HepG2 (cell line): ENCODE measurements at regions not wholly inside any gene's neighbourhood (a gene's known extent, or its start where the extent isn't known, plus 50 kb on each side); places are given as distances from the start of the nearest gene placed in this dataset.

Experiments
- ATAC-seq: fragments of 200-7000 bp; cut with Tn5 transposase; 3 replicates; pipeline ENCODE4 v1.9.1; 2020; ENCODE audit warnings: mild to moderate bottlenecking, moderate library complexity
- BruUV-seq: library from RNA; stranded (reverse); fragments of 400-500 nt; replicated peaks from 2 replicates; lab custom pipeline; 2021; lab: Mats Ljungman, UMichigan
- CTCF ChIA-PET: fragments of 300-600 bp; formaldehyde crosslinking; extraction: SDS; loops from one replicate; lab custom pipeline; 2021; ENCODE audit warnings: low total read pairs, inconsistent platforms, low intra/inter-chr PET ratio; lab: Yijun Ruan, JAX
- POLR2A ChIA-PET: fragments of 350-600 bp; sonication (Branson Sonifier 250); formaldehyde crosslinking; loops from one replicate; lab custom pipeline; 2020; ENCODE audit warnings: antibody characterized with exemption, inconsistent platforms; lab: Yijun Ruan, JAX
- DNase-seq: peaks from one replicate; pipeline ENCODE4 v3.0.0-alpha.2; 2015; ENCODE audit warnings: low spot score
- FAIRE-seq: peaks from 3 replicates; lab custom pipeline; 2011; peaks lifted over from hg19 to GRCh38; lab: Jason Lieb, UNC
- H2AFZ ChIP-seq: one replicate; pipeline ENCODE4 v1.6.1; 2011; ENCODE audit warnings: low read length, inconsistent platforms
- H3K27ac ChIP-seq: fragments of 300-600 bp; 3 replicates; pipeline ENCODE4 v1.8.0; 2011; ENCODE audit warnings: mixed run types, mild to moderate bottlenecking, mixed read lengths, low read length, inconsistent platforms; ENCODE audit not compliant: insufficient read depth; ENCODE audit errors: extremely low read length
- H3K27me3 ChIP-seq, 2 experiments: fragments of 200-600 bp in 1 of 2; 2 replicates in 1 of 2; 3 replicates in 1 of 2; pipeline versions ENCODE4 v1.6.0 to v1.8.0; 2011; ENCODE audit warnings: low read length in 2 of 2, mild to moderate bottlenecking in 2 of 2, moderate library complexity in 2 of 2, inconsistent platforms in 1 of 2; ENCODE audit not compliant: insufficient read depth in 2 of 2, control insufficient read depth in 1 of 2
- H3K36me3 ChIP-seq, 2 experiments: fragments of 200-600 bp in 1 of 2; replicated peaks in 1 of 2; 2 replicates in 1 of 2; 3 replicates in 1 of 2; pipeline versions ENCODE4 v1.5.1 to v1.8.0; 2011; ENCODE audit warnings: low read length in 2 of 2, inconsistent platforms in 1 of 2; ENCODE audit not compliant: insufficient read depth in 2 of 2, control insufficient read depth in 1 of 2
- H3K4me1 ChIP-seq: 2 replicates; pipeline ENCODE4 v1.5.1; 2012; ENCODE audit warnings: low read length, inconsistent platforms; ENCODE audit not compliant: insufficient read depth
- H3K4me2 ChIP-seq: 2 replicates; pipeline ENCODE4 v1.6.0; 2011; ENCODE audit warnings: low read depth, low read length, inconsistent platforms
- H3K4me3 ChIP-seq, 3 experiments: fragments of 200-600 bp in 1 of 3; sonication (generic), shearing (Covaris generic) in 1 of 3; replicated peaks in 1 of 3; 2 replicates each; pipeline ENCODE4 v1.5.1; 2011 to 2016; ENCODE audit warnings: low read length in 3 of 3, inconsistent platforms in 2 of 3, low read depth in 2 of 3, mild to moderate bottlenecking in 2 of 3, control low read depth in 1 of 3, mixed read lengths in 1 of 3; ENCODE audit not compliant: insufficient read depth in 1 of 3
- H3K79me2 ChIP-seq: one replicate; pipeline ENCODE4 v1.6.1; 2011; ENCODE audit warnings: low read length, inconsistent platforms; ENCODE audit not compliant: insufficient read depth
- H3K9ac ChIP-seq: 2 replicates; pipeline ENCODE4 v1.6.0; 2011; ENCODE audit warnings: mild to moderate bottlenecking, low read depth, low read length, inconsistent platforms; ENCODE audit not compliant: insufficient read depth
- H3K9me3 ChIP-seq: 2 replicates; pipeline ENCODE4 v1.5.1; 2012; ENCODE audit warnings: mild to moderate bottlenecking, low read length
- H4K20me1 ChIP-seq: 2 replicates; pipeline ENCODE4 v1.6.0; 2011; ENCODE audit warnings: inconsistent platforms, mild to moderate bottlenecking, low read length, moderate library complexity; ENCODE audit not compliant: insufficient read depth
- ATAD3A ChIP-seq: sonication (generic); formaldehyde crosslinking; IDR thresholded peaks from 2 replicates; pipeline ENCODE4 v1.4.0; 2020; ENCODE audit warnings: missing genetic modification reagents
- FOXK2 ChIP-seq: fragments of 450-650 bp; IDR thresholded peaks from 2 replicates; pipeline ENCODE4 v1.6.1; 2016
- HCFC1 ChIP-seq: fragments of 150-350 bp; IDR thresholded peaks from 2 replicates; pipeline ENCODE4 v1.6.1; 2014; ENCODE audit warnings: low read depth, low read length
- MED13 ChIP-seq: sonication (generic); formaldehyde crosslinking; IDR thresholded peaks from 2 replicates; pipeline ENCODE4 v1.5.0; 2020; ENCODE audit warnings: missing genetic modification reagents
- NONO ChIP-seq, 2 experiments: fragments of 450-650 bp in 1 of 2; sonication (generic) in 1 of 2; formaldehyde crosslinking in 1 of 2; IDR thresholded peaks in 1 of 2; conservative IDR thresholded peaks in 1 of 2; 2 replicates each; pipeline versions ENCODE4 v1.6.1 to v1.8.0; 2017 to 2022; ENCODE audit warnings: mild to moderate bottlenecking in 1 of 2, missing genetic modification reagents in 1 of 2, moderate library complexity in 1 of 2
- RARG ChIP-seq: sonication (generic); formaldehyde crosslinking; IDR thresholded peaks from 2 replicates; pipeline ENCODE4 v1.4.0; 2020; ENCODE audit warnings: low read depth, mild to moderate bottlenecking, missing genetic modification reagents
- XBP1 ChIP-seq: sonication (generic); formaldehyde crosslinking; IDR thresholded peaks from 2 replicates; pipeline ENCODE4 v1.5.0; 2020; ENCODE audit warnings: missing genetic modification reagents
- ZNF552 ChIP-seq: sonication (generic); formaldehyde crosslinking; IDR thresholded peaks from 2 replicates; pipeline ENCODE4 v1.9.0; 2022; ENCODE audit warnings: missing genetic modification reagents, mild to moderate bottlenecking, borderline replicate concordance
- ZNF780A ChIP-seq: sonication (generic); formaldehyde crosslinking; IDR thresholded peaks from 2 replicates; pipeline ENCODE4 v1.8.0; 2022; ENCODE audit warnings: mild to moderate bottlenecking, missing genetic modification reagents, moderate library complexity
- ZNF816 ChIP-seq: sonication (generic); formaldehyde crosslinking; IDR thresholded peaks from 2 replicates; pipeline ENCODE4 v1.8.0; 2022; ENCODE audit warnings: missing genetic modification reagents, mild to moderate bottlenecking, borderline replicate concordance
- WGBS: methylation state at CpG from one replicate; pipeline ENCODE4 v1.1.6; 2017; ENCODE audit warnings: low lambda C conversion rate; 5-methylcytosine and 5-hydroxymethylcytosine counted together
- in situ Hi-C: cut with HindIII; loops from 2 replicates; pipeline ENCODE4 v1.10.0; 2017; ENCODE audit warnings: low pct_unique_long_range_greater_than_20kb; ENCODE audit not compliant: extremely low pct_ligation_motif_present
- intact Hi-C: fragments of 100-400 bp; cut with micrococcal nuclease; formaldehyde crosslinking; loops from one replicate; pipeline ENCODE4 v1.10.0; 2022; ENCODE audit not compliant: unreplicated experiment
- TF ChIP-seq, protein P1 (sequence below): sonication (generic); IDR thresholded peaks from 2 replicates; pipeline ENCODE4 v1.6.1; 2016; ENCODE audit warnings: low read depth, borderline replicate concordance
- TF ChIP-seq, protein P2 (sequence below): sonication (generic); formaldehyde crosslinking; IDR thresholded peaks from 2 replicates; pipeline ENCODE4 v1.4.0; 2020; ENCODE audit warnings: mild to moderate bottlenecking, missing genetic modification reagents, borderline replicate concordance
- TF ChIP-seq, protein P3 (sequence below): sonication (generic); formaldehyde crosslinking; IDR thresholded peaks from 2 replicates; pipeline ENCODE4 v1.5.1; 2020; ENCODE audit warnings: mild to moderate bottlenecking, missing genetic modification reagents, borderline replicate concordance

DNA sequence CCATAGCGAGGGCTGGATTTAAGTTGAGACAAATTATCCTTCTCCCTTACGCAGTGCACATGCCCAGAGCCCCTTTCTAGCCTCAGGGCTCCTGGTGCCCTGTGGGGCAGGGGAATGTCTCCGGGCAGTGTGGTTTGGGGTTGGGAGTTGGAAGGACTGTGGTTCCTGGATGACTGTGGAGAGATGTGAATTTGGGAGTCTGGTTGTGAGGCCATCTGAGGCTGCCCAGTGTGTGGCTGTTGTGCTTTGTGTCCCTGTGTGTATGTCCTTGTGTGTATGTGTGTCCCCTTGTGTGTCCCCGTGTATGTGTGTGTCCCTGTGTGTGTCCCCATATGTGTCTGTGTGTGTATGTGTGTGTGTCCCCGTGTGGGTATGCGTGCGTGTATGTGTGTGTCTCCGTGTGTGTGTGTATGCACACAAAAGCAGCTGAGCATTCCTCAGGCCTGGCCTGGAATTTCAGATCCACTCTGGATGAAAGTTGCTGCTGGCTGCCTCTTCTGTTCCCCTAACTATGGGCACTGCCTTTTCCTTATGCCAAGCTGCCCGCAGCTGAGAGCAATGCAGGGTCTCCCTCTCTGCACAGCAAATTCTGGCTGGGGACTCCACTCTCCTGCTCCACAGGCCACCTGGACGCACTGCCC, 65.4 kb downstream of the UBIAD1 start:
- Histone ChIP-seq H3K4me3 (no peak overlapping the region), H3K9ac (no peak overlapping the region), H2AFZ (no peak overlapping the region), H4K20me1 (no peaks in the 10 kb centered on the region), H3K27me3 (peaks cover 11 to 59% of the 10 kb centered on the region in 2 experiments; a peak in 4 of 5 replicates), H3K4me1 (0 out of 2 replicates have a peak, but pooled peaks cover 5% of the 10 kb centered on the region), H3K36me3 (no peaks in the 10 kb centered on the region), H3K27ac (no peak overlapping the region), H3K9me3 (no peaks in the 10 kb centered on the region), H3K79me2 (no peaks in the 10 kb centered on the region), H3K4me2 (no peak overlapping the region)
- ATAC-seq: no peak
- CTCF ChIA-PET: interaction anchor here (0.8 to 1.7 kb wide), 2 partner anchors 97 to 304 kb away, joined by 3 to 19 read pairs; no protein-coding TSS in a partner anchor
- in situ Hi-C loops: no loop called here
- FAIRE-seq: no peak
- DNase-seq: no peak
- TF ChIP-seq ZNF780A: no peak
- TF ChIP-seq RARG (CRISPR knock-in tag): no peak
- no peak for TF ChIP-seq MED13 (CRISPR knock-in tag)
- TF ChIP-seq ATAD3A: no peak
- TF ChIP-seq NONO (IDR thresholded peaks at IDR 0.05): no peak
- no peak for TF ChIP-seq NONO (CRISPR knock-in tag; conservative IDR thresholded peaks at IDR 0.05)
- TF ChIP-seq, protein P1, sequence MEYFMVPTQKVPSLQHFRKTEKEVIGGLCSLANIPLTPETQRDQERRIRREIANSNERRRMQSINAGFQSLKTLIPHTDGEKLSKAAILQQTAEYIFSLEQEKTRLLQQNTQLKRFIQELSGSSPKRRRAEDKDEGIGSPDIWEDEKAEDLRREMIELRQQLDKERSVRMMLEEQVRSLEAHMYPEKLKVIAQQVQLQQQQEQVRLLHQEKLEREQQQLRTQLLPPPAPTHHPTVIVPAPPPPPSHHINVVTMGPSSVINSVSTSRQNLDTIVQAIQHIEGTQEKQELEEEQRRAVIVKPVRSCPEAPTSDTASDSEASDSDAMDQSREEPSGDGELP: no peak
- no peak for TF ChIP-seq XBP1 (CRISPR knock-in tag)
- no peak for TF ChIP-seq ZNF816
- TF ChIP-seq, protein P2, sequence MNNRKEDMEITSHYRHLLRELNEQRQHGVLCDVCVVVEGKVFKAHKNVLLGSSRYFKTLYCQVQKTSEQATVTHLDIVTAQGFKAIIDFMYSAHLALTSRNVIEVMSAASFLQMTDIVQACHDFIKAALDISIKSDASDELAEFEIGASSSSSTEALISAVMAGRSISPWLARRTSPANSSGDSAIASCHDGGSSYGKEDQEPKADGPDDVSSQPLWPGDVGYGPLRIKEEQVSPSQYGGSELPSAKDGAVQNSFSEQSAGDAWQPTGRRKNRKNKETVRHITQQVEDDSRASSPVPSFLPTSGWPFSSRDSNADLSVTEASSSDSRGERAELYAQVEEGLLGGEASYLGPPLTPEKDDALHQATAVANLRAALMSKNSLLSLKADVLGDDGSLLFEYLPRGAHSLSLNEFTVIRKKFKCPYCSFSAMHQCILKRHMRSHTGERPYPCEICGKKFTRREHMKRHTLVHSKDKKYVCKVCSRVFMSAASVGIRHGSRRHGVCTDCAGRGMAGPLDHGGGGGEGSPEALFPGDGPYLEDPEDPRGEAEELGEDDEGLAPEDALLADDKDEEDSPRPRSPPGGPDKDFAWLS: no peak
- no peak for TF ChIP-seq ZNF552 (CRISPR knock-in tag)
- TF ChIP-seq HCFC1: no peak
- TF ChIP-seq FOXK2: no peak
- TF ChIP-seq, protein P3, sequence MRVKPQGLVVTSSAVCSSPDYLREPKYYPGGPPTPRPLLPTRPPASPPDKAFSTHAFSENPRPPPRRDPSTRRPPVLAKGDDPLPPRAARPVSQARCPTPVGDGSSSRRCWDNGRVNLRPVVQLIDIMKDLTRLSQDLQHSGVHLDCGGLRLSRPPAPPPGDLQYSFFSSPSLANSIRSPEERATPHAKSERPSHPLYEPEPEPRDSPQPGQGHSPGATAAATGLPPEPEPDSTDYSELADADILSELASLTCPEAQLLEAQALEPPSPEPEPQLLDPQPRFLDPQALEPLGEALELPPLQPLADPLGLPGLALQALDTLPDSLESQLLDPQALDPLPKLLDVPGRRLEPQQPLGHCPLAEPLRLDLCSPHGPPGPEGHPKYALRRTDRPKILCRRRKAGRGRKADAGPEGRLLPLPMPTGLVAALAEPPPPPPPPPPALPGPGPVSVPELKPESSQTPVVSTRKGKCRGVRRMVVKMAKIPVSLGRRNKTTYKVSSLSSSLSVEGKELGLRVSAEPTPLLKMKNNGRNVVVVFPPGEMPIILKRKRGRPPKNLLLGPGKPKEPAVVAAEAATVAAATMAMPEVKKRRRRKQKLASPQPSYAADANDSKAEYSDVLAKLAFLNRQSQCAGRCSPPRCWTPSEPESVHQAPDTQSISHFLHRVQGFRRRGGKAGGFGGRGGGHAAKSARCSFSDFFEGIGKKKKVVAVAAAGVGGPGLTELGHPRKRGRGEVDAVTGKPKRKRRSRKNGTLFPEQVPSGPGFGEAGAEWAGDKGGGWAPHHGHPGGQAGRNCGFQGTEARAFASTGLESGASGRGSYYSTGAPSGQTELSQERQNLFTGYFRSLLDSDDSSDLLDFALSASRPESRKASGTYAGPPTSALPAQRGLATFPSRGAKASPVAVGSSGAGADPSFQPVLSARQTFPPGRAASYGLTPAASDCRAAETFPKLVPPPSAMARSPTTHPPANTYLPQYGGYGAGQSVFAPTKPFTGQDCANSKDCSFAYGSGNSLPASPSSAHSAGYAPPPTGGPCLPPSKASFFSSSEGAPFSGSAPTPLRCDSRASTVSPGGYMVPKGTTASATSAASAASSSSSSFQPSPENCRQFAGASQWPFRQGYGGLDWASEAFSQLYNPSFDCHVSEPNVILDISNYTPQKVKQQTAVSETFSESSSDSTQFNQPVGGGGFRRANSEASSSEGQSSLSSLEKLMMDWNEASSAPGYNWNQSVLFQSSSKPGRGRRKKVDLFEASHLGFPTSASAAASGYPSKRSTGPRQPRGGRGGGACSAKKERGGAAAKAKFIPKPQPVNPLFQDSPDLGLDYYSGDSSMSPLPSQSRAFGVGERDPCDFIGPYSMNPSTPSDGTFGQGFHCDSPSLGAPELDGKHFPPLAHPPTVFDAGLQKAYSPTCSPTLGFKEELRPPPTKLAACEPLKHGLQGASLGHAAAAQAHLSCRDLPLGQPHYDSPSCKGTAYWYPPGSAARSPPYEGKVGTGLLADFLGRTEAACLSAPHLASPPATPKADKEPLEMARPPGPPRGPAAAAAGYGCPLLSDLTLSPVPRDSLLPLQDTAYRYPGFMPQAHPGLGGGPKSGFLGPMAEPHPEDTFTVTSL (CRISPR knock-in tag): no peak
- POLR2A ChIA-PET: no interaction called here
- 47% methylated on average over 8 of the region's 10 CpGs for WGBS
- intact Hi-C loops: no loop called here
- no TSS peak for BruUV-seq
